Glutamatergic neuron (in vitro differentiated cells): ENCODE measurements at regions not wholly inside any gene's neighbourhood (a gene's known extent, or its start where the extent isn't known, plus 50 kb on each side); places are given as distances from the start of the nearest gene placed in this dataset.
A peak's percentile ranks its signal among the peaks of the same experiment; 100 is the strongest.

Experiments used
- DNase-seq: peaks from one replicate; pipeline ENCODE4 v3.0.0; 2022
- H3K27ac Mint-ChIP-seq: one replicate; pipeline ENCODE4 v1.8.0; 2020; ENCODE audit warnings: mild to moderate bottlenecking, mixed read lengths, inconsistent platforms; ENCODE audit not compliant: unreplicated experiment
- H3K27me3 Mint-ChIP-seq: one replicate; pipeline ENCODE4 v1.8.0; 2020; ENCODE audit warnings: mild to moderate bottlenecking, moderate library complexity, mixed read lengths, inconsistent platforms; ENCODE audit not compliant: unreplicated experiment
- H3K36me3 Mint-ChIP-seq: one replicate; pipeline ENCODE4 v1.8.0; 2020; ENCODE audit warnings: mild to moderate bottlenecking, mixed read lengths, inconsistent platforms; ENCODE audit not compliant: unreplicated experiment
- H3K4me1 Mint-ChIP-seq: one replicate; pipeline ENCODE4 v1.8.0; 2020; ENCODE audit warnings: mild to moderate bottlenecking, low read depth, mixed read lengths, inconsistent platforms; ENCODE audit not compliant: unreplicated experiment
- H3K4me3 Mint-ChIP-seq: one replicate; pipeline ENCODE4 v1.8.0; 2020; ENCODE audit warnings: mild to moderate bottlenecking, mixed read lengths, inconsistent platforms; ENCODE audit not compliant: unreplicated experiment
- H3K9me3 Mint-ChIP-seq: one replicate; pipeline ENCODE4 v1.8.0; 2020; ENCODE audit warnings: mild to moderate bottlenecking, moderate library complexity, mixed read lengths, inconsistent platforms; ENCODE audit not compliant: unreplicated experiment
- TF ChIP-seq, protein P1 (sequence below): fragments of 200-600 bp; sonication (generic); IDR thresholded peaks from one replicate; pipeline ENCODE4 v1.5.0; 2021; ENCODE audit not compliant: partially characterized antibody, unreplicated experiment

DNA sequence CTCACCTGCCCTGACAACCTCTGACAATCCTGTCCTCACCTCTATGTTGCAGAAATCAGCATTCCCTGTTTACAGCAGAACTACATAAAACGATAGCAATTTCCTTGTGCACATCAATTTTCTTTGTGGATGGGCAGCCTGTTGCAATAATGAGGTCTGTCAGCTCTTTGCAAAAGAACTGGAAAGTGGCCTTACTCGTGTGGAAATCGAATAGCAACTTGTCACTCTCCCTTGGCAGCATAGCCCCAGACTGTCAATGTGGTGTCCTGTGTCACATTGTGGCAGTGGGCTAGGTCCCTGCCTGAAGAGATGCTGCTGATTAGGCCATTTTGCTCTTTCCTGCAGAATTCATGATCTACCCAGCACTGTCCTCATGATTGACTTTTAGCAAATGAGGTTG is 531.9 kb downstream of the CCDC85A start:
- TF ChIP-seq, protein P1, sequence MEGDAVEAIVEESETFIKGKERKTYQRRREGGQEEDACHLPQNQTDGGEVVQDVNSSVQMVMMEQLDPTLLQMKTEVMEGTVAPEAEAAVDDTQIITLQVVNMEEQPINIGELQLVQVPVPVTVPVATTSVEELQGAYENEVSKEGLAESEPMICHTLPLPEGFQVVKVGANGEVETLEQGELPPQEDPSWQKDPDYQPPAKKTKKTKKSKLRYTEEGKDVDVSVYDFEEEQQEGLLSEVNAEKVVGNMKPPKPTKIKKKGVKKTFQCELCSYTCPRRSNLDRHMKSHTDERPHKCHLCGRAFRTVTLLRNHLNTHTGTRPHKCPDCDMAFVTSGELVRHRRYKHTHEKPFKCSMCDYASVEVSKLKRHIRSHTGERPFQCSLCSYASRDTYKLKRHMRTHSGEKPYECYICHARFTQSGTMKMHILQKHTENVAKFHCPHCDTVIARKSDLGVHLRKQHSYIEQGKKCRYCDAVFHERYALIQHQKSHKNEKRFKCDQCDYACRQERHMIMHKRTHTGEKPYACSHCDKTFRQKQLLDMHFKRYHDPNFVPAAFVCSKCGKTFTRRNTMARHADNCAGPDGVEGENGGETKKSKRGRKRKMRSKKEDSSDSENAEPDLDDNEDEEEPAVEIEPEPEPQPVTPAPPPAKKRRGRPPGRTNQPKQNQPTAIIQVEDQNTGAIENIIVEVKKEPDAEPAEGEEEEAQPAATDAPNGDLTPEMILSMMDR = no peak
- Mint-ChIP-seq H3K27me3 (peaks cover 2% of the 10 kb centered on the region), H3K36me3 (peaks cover 6% of the 10 kb centered on the region), H3K4me1 (no peaks in the 10 kb centered on the region), H3K27ac (no peak overlapping the region), H3K9me3 (peaks cover 5% of the 10 kb centered on the region), H3K4me3 (no peak overlapping the region)
- peak; percentile 13 for DNase-seq

DNA sequence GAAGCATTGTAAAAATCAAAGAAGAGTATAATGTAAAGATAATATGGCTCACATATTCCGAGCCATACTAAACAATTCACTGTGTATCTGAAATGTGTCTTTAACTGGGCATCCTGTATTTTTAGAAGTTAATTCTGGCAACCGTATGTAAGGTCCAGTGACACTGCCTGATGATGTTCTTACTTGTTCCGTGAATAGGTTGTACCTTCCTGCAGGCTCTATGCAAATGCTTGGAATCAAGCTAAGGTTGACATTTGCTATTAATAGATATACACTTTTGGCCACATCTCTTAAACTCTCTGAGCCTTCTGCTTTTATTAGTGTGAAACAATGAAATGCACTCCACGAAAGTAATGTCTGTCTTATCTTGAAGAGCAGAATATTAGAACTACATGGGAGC is 534.6 kb downstream of the CCDC85A start:
- TF ChIP-seq, protein P1 = no peak
- no peak overlapping the region for H3K4me3 Mint-ChIP-seq
- H3K27me3 Mint-ChIP-seq = no peaks in the 10 kb centered on the region
- H3K4me1 Mint-ChIP-seq = no peaks in the 10 kb centered on the region
- peaks cover 5% of the 10 kb centered on the region for H3K9me3 Mint-ChIP-seq
- no peak overlapping the region for H3K27ac Mint-ChIP-seq
- peaks cover 6% of the 10 kb centered on the region for H3K36me3 Mint-ChIP-seq
- DNase-seq = no peak

DNA sequence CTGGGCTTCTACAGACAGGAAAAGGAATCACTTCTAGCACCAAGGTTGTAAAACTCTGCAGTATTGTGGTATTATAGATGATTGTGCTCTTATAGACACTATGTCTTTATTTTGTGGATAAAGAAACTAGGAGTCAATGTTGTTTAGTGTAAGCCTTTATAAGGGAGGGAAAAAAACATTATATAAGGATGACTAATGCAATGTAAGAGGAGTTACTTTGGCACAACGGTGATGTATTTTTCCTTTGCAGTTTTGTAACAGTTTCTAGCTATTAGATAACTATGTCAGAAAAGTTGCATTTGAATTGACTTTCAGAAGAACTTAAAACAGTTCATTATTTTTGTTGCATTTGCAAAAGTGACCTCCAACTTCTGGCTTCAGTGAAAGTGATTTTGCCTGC is 545.4 kb downstream of the CCDC85A start:
- H3K4me3 Mint-ChIP-seq = no peak overlapping the region
- no peaks in the 10 kb centered on the region for H3K4me1 Mint-ChIP-seq
- peaks cover 10% of the 10 kb centered on the region for H3K36me3 Mint-ChIP-seq
- TF ChIP-seq, protein P1 = no peak
- peaks cover 2% of the 10 kb centered on the region for H3K27me3 Mint-ChIP-seq
- H3K9me3 Mint-ChIP-seq = peaks cover 8% of the 10 kb centered on the region
- DNase-seq = no peak
- no peak overlapping the region for H3K27ac Mint-ChIP-seq

DNA sequence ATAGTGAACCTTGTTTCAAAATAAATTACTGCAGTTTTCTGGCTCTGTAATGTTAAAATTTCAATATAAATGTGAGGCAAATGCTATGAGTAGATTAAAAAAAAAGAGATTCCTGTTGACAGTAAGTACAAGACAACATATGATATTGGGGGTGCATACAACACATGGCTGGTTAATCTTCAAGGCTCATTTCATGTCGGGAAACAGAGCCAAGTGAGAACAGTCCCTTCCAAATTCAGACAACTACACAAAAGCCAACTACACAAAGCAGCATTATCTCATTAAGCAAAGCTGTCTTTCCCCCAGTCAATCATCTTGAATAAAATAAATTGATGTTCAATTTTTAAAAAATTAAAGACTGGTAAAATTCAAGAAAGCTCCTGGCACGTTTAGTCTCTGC is 549.2 kb downstream of the CCDC85A start:
- Mint-ChIP-seq H3K9me3 (peaks cover 6% of the 10 kb centered on the region), H3K4me1 (no peaks in the 10 kb centered on the region), H3K27me3 (peaks cover 2% of the 10 kb centered on the region), H3K36me3 (peaks cover 7% of the 10 kb centered on the region), H3K4me3 (no peak overlapping the region), H3K27ac (no peak overlapping the region)
- TF ChIP-seq, protein P1 = no peak
- no peak for DNase-seq

DNA sequence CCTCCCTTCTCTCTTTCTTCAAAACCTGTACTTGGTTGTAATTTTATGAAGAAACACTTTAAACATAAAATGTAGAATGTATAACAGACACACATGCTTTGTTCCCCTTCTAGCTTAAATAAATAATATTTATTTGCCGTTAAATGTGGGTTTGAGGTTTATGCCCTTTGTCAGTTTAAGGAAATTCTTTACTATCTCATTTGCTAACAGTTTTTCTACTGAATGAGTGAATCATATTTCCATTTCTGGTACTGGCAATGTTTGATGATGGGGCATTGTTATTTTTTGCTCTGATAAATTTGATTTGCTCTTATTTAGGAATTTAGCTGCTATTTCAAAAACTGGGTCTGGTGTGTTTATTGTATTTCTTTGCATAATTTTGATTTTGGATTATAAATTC is 555.6 kb downstream of the CCDC85A start:
- Mint-ChIP-seq H3K4me3 (no peak overlapping the region), H3K27ac (no peak overlapping the region), H3K36me3 (peaks cover 7% of the 10 kb centered on the region), H3K9me3 (peaks cover 6% of the 10 kb centered on the region), H3K4me1 (peaks cover 8% of the 10 kb centered on the region), H3K27me3 (no peaks in the 10 kb centered on the region)
- TF ChIP-seq, protein P1 = no peak
- DNase-seq = no peak
